Panc1 (cell line): ENCODE measurements at regions not wholly inside any gene's neighbourhood (a gene's known extent, or its start where the extent isn't known, plus 50 kb on each side); places are given as distances from the start of the nearest gene placed in this dataset.

Source experiments
- SIN3A ChIP-seq: IDR thresholded peaks from 2 replicates; pipeline ENCODE4 v1.6.1; 2012; ENCODE audit warnings: low read depth, mild to moderate bottlenecking, low read length, moderate library complexity, borderline replicate concordance; ENCODE audit not compliant: insufficient read depth
- TCF7L2 ChIP-seq: IDR thresholded peaks from 2 replicates; pipeline ENCODE4 v1.6.1; 2011; ENCODE audit warnings: mild to moderate bottlenecking, low read depth, low read length, inconsistent platforms
- TF ChIP-seq, protein P1 (sequence below): fragments of 450-650 bp; IDR thresholded peaks from 2 replicates; pipeline ENCODE4 v1.5.1; 2017; ENCODE audit warnings: mild to moderate bottlenecking
- TF ChIP-seq, protein P2 (sequence below), 2 experiments: IDR thresholded peaks; 2 replicates each; pipeline ENCODE4 v1.6.1; 2011 to 2012; ENCODE audit warnings: low read depth in 2 of 2, control low read depth in 1 of 2, low read length in 1 of 2, mild to moderate bottlenecking in 1 of 2, moderate library complexity in 1 of 2; ENCODE audit not compliant: insufficient read depth in 1 of 2

DNA sequence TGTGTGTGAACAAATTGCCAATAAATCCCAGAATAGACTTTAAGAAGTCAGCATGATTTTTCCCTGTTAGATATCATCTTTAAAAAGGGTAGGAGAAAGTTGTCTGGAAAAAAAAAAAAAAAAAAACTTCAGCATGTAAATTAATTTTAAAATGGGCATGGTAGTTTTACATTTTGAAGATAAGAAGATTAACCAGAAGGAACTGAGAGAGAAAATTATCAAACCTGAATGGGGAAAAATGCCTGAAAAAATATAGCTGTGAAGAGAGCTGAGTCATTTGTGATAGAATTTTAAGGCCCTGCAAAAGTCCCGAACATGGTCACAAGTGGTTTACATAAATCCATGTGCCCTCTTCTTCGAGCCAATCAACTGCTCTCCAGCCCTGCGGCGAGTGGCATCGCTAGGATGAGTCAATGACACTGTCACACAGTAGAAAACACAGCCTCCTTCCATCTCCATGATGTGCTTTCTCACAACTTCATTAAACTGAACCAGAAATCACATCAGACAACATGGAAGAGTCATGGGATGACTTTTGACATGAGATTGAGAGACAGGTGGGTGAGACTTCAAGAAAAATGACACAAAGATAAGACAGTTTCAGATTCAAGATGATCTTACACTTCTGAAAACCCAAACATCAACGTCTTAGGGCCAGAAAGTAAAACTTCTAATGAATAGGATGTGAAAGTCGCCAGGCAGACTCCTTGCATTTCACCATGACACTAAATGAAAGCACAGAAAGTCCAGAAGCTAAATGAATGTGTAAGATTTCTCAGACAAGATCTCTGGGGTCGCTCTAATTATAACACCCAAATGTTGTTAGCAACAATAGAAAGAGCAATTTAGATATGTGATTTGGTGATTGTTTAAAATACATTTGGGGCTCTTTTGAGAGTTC lies 273.0 kb upstream of the ID2 start:
- TF ChIP-seq, protein P1, sequence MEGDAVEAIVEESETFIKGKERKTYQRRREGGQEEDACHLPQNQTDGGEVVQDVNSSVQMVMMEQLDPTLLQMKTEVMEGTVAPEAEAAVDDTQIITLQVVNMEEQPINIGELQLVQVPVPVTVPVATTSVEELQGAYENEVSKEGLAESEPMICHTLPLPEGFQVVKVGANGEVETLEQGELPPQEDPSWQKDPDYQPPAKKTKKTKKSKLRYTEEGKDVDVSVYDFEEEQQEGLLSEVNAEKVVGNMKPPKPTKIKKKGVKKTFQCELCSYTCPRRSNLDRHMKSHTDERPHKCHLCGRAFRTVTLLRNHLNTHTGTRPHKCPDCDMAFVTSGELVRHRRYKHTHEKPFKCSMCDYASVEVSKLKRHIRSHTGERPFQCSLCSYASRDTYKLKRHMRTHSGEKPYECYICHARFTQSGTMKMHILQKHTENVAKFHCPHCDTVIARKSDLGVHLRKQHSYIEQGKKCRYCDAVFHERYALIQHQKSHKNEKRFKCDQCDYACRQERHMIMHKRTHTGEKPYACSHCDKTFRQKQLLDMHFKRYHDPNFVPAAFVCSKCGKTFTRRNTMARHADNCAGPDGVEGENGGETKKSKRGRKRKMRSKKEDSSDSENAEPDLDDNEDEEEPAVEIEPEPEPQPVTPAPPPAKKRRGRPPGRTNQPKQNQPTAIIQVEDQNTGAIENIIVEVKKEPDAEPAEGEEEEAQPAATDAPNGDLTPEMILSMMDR = no peak
- no peak for TF ChIP-seq TCF7L2
- TF ChIP-seq SIN3A = no peak
- TF ChIP-seq, protein P2, sequence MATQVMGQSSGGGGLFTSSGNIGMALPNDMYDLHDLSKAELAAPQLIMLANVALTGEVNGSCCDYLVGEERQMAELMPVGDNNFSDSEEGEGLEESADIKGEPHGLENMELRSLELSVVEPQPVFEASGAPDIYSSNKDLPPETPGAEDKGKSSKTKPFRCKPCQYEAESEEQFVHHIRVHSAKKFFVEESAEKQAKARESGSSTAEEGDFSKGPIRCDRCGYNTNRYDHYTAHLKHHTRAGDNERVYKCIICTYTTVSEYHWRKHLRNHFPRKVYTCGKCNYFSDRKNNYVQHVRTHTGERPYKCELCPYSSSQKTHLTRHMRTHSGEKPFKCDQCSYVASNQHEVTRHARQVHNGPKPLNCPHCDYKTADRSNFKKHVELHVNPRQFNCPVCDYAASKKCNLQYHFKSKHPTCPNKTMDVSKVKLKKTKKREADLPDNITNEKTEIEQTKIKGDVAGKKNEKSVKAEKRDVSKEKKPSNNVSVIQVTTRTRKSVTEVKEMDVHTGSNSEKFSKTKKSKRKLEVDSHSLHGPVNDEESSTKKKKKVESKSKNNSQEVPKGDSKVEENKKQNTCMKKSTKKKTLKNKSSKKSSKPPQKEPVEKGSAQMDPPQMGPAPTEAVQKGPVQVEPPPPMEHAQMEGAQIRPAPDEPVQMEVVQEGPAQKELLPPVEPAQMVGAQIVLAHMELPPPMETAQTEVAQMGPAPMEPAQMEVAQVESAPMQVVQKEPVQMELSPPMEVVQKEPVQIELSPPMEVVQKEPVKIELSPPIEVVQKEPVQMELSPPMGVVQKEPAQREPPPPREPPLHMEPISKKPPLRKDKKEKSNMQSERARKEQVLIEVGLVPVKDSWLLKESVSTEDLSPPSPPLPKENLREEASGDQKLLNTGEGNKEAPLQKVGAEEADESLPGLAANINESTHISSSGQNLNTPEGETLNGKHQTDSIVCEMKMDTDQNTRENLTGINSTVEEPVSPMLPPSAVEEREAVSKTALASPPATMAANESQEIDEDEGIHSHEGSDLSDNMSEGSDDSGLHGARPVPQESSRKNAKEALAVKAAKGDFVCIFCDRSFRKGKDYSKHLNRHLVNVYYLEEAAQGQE (IDR thresholded peaks at IDR 0.05; ENCODE audit: insufficient read depth in 1 of 2, low read depth in 2 of 2, low read length in 1 of 2) = no peak
